SK-N-SH treated with all-trans-retinoic acid at 6 μM for 48 hours (cell line): ENCODE measurements at regions not wholly inside any gene's neighbourhood (a gene's known extent, or its start where the extent isn't known, plus 50 kb on each side); places are given as distances from the start of the nearest gene placed in this dataset.
A peak's percentile ranks its signal among the peaks of the same experiment; 100 is the strongest.

Experiments used
- ATAC-seq: fragments of 200-7000 bp; cut with Tn5 transposase; 3 replicates; pipeline ENCODE4 v1.9.1; 2020; ENCODE audit warnings: mild to moderate bottlenecking, moderate library complexity
- ARNTL ChIP-seq: fragments of 450-650 bp; formaldehyde crosslinking; IDR thresholded peaks from 2 replicates; pipeline ENCODE4 v1.5.0; 2020; ENCODE audit warnings: low read depth, mild to moderate bottlenecking, moderate library complexity, borderline replicate concordance
- BACH2 ChIP-seq: fragments of 250-450 bp; sonication (Bioruptor Pico); IDR thresholded peaks from 2 replicates; pipeline ENCODE4 v1.9.0; 2021; ENCODE audit warnings: mild to moderate bottlenecking, borderline replicate concordance
- CREB5 ChIP-seq: fragments of 250-450 bp; sonication (Bioruptor Pico); IDR thresholded peaks from 2 replicates; pipeline ENCODE4 v1.5.1; 2020; ENCODE audit warnings: low read depth, mild to moderate bottlenecking, moderate library complexity
- CSDC2 ChIP-seq: fragments of 250-450 bp; sonication (Bioruptor Pico); IDR thresholded peaks from 2 replicates; pipeline ENCODE4 v1.5.0; 2020; ENCODE audit warnings: mild to moderate bottlenecking, moderate library complexity
- ESRRG ChIP-seq: fragments of 250-450 bp; sonication (Bioruptor Pico); IDR thresholded peaks from 2 replicates; pipeline ENCODE4 v1.6.1; 2021; ENCODE audit warnings: mild to moderate bottlenecking
- GLIS3 ChIP-seq: fragments of 250-450 bp; sonication (Bioruptor Pico); IDR thresholded peaks from 2 replicates; pipeline ENCODE4 v1.5.0; 2020; ENCODE audit warnings: mild to moderate bottlenecking, moderate library complexity
- ISL1 ChIP-seq: fragments of 250-450 bp; sonication (Bioruptor Pico); IDR thresholded peaks from 2 replicates; pipeline ENCODE4 v2.1.2; 2022; ENCODE audit warnings: mild to moderate bottlenecking, moderate library complexity
- OSR1 ChIP-seq: fragments of 250-450 bp; sonication (Bioruptor Pico); IDR thresholded peaks from 2 replicates; pipeline ENCODE4 v1.8.0; 2022; ENCODE audit warnings: moderate library complexity, mild to moderate bottlenecking, inconsistent platforms
- PATZ1 ChIP-seq: fragments of 250-450 bp; sonication (Bioruptor Pico); IDR thresholded peaks from 2 replicates; pipeline ENCODE4 v1.8.0; 2020; ENCODE audit warnings: mild to moderate bottlenecking, moderate library complexity, borderline replicate concordance
- POU6F1 ChIP-seq: fragments of 250-450 bp; sonication (Bioruptor Pico); IDR thresholded peaks from 2 replicates; pipeline ENCODE4 v1.8.0; 2021; ENCODE audit warnings: low read depth, mild to moderate bottlenecking, moderate library complexity, borderline replicate concordance
- PPARA ChIP-seq: fragments of 250-450 bp; sonication (Bioruptor Pico); IDR thresholded peaks from 2 replicates; pipeline ENCODE4 v1.5.0; 2020; ENCODE audit warnings: mild to moderate bottlenecking, borderline replicate concordance
- RARB ChIP-seq: fragments of 250-450 bp; sonication (Bioruptor Pico); IDR thresholded peaks from 2 replicates; pipeline ENCODE4 v1.8.0; 2021; ENCODE audit warnings: mild to moderate bottlenecking, moderate library complexity
- SNAI2 ChIP-seq: fragments of 250-450 bp; sonication (Bioruptor Pico); IDR thresholded peaks from 2 replicates; pipeline ENCODE4 v1.5.0; 2020; ENCODE audit warnings: mild to moderate bottlenecking, moderate library complexity
- TCF4 ChIP-seq: fragments of 250-450 bp; sonication (Bioruptor Pico); IDR thresholded peaks from 2 replicates; pipeline ENCODE4 v1.8.0; 2021; ENCODE audit warnings: mild to moderate bottlenecking, moderate library complexity, borderline replicate concordance
- TOX ChIP-seq: fragments of 250-450 bp; sonication (Bioruptor Pico); IDR thresholded peaks from 2 replicates; pipeline ENCODE4 v1.8.0; 2021; ENCODE audit warnings: mild to moderate bottlenecking, moderate library complexity, borderline replicate concordance
- TSHZ2 ChIP-seq: fragments of 250-450 bp; sonication (Bioruptor Pico); IDR thresholded peaks from 2 replicates; pipeline ENCODE4 v1.5.0; 2020; ENCODE audit warnings: mild to moderate bottlenecking, moderate library complexity
- ZC3H10 ChIP-seq: fragments of 250-450 bp; sonication (Bioruptor Pico); IDR thresholded peaks from 2 replicates; pipeline ENCODE4 v1.5.1; 2021; ENCODE audit warnings: mild to moderate bottlenecking, moderate library complexity
- ZFP3 ChIP-seq: fragments of 250-450 bp; sonication (Bioruptor Pico); IDR thresholded peaks from 2 replicates; pipeline ENCODE4 v1.5.0; 2020; ENCODE audit warnings: mild to moderate bottlenecking, moderate library complexity
- ZFP30 ChIP-seq: fragments of 450-650 bp; formaldehyde crosslinking; IDR thresholded peaks from 2 replicates; pipeline ENCODE4 v1.5.0; 2022; ENCODE audit warnings: mild to moderate bottlenecking, moderate library complexity
- ZNF565 ChIP-seq: fragments of 450-650 bp; formaldehyde crosslinking; conservative IDR thresholded peaks from 2 replicates; pipeline ENCODE4 v1.5.0; 2020; ENCODE audit warnings: low read depth, mild to moderate bottlenecking, moderate library complexity
- ZNF70 ChIP-seq: fragments of 450-650 bp; formaldehyde crosslinking; IDR thresholded peaks from 2 replicates; pipeline ENCODE4 v1.5.0; 2020; ENCODE audit warnings: mild to moderate bottlenecking, moderate library complexity

- no peak for TF ChIP-seq GLIS3 (CRISPR knock-in tag)
- TF ChIP-seq POU6F1 (CRISPR knock-in tag), result no peak
- TF ChIP-seq TCF4 (CRISPR knock-in tag), result no peak
- no peak for TF ChIP-seq ESRRG (CRISPR knock-in tag)
- no peak for TF ChIP-seq PATZ1
- TF ChIP-seq CREB5, result no peak
- TF ChIP-seq ZFP3, result no peak
- TF ChIP-seq TOX (CRISPR knock-in tag), result no peak
- TF ChIP-seq SNAI2, result no peak
- no peak for TF ChIP-seq ZNF70
- TF ChIP-seq ZFP30, result no peak
- TF ChIP-seq PPARA (CRISPR knock-in tag), result no peak
- no peak for TF ChIP-seq TSHZ2 (CRISPR knock-in tag)
- no peak for TF ChIP-seq ZC3H10 (CRISPR knock-in tag)
- TF ChIP-seq ZNF565 (CRISPR knock-in tag), result no peak
- TF ChIP-seq ARNTL (CRISPR knock-in tag), result no peak
- TF ChIP-seq ISL1, result no peak
- TF ChIP-seq OSR1 (CRISPR knock-in tag), result no peak
- TF ChIP-seq BACH2 (CRISPR knock-in tag), result no peak
- no peak for TF ChIP-seq RARB (CRISPR knock-in tag)
- TF ChIP-seq, all 23 proteins: peak for 0
- no peak for ATAC-seq
Observed at GRCh38 chr14:71625175-71625574, 307.1 kb upstream of the RGS6 start.

GRCh38 chr14:71625891-71626701 lies 306.1 kb upstream of the RGS6 start:
- TF ChIP-seq TCF4 (CRISPR knock-in tag), result peak; percentile 46; the same call in 1 of the 2 replicates
- TF ChIP-seq RARB (CRISPR knock-in tag), result no peak
- 0 out of 2 replicates have a peak, but pooled peaks have one; percentile 19 for TF ChIP-seq TSHZ2 (CRISPR knock-in tag)
- peak; percentile 73 for TF ChIP-seq ISL1
- TF ChIP-seq TOX (CRISPR knock-in tag), result no peak
- TF ChIP-seq GLIS3 (CRISPR knock-in tag), result 0 out of 2 replicates have a peak, but pooled peaks have one; percentile 18
- no peak for TF ChIP-seq CSDC2 (CRISPR knock-in tag)
- TF ChIP-seq PATZ1, result peak; percentile 40; the same call in 1 of the 2 replicates
- TF ChIP-seq POU6F1 (CRISPR knock-in tag), result no peak
- no peak for TF ChIP-seq ZFP3
- no peak for TF ChIP-seq OSR1 (CRISPR knock-in tag)
- TF ChIP-seq, all 23 proteins: peak for 5
- no peak; the same call in 2 of the 3 replicates for ATAC-seq
